Stimulated activated CD4-positive, alpha-beta T cell treated with anti-CD3 and anti-CD28 coated beads, Interleukin-4, amount 100 ng/mL, for 1 hour (primary cell): ENCODE measurements at regions not wholly inside any gene's neighbourhood (a gene's known extent, or its start where the extent isn't known, plus 50 kb on each side); places are given as distances from the start of the nearest gene placed in this dataset.

Source experiments
- DNase-seq: peaks from one replicate; pipeline ENCODE4 v3.0.0-alpha.2; 2020

DNA sequence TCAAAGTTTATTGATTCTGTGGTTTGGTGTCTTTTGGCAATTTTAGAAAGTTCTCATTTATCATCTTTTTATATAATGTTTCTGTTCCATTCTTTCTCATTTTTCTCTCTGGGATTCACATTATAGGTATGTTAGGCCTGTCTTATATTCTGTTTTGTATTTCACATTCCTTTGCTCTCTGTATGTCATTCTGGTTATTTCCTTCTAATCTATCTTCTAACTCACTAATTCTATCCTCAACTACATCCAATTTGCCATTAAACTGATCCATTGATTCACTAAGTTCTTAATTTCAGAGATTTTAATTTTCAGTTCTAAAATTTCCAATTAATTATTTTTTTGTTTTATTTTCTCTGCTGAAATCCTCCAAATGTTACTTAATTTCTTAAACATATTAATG is 234.8 kb downstream of the FOXD2 start:
- DNase-seq = no peak

DNA sequence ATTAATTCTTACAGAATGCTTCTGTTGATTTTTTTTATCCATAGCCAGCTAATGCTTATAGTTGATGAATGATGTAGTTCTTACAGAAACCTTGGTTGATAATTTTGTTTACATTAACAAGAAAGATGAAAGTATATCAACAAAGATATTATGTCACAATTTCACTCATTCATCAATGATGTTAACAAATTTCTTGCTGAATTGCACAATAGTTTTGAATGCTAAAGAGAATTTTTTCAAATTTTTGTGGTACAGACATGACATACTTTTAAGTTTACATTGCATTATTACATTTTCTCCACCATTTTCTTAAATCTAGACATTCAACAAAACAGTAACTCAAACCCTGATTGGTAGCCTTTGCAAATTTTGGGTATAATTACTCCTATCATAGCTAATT is 236.3 kb downstream of the FOXD2 start:
- no peak for DNase-seq

DNA sequence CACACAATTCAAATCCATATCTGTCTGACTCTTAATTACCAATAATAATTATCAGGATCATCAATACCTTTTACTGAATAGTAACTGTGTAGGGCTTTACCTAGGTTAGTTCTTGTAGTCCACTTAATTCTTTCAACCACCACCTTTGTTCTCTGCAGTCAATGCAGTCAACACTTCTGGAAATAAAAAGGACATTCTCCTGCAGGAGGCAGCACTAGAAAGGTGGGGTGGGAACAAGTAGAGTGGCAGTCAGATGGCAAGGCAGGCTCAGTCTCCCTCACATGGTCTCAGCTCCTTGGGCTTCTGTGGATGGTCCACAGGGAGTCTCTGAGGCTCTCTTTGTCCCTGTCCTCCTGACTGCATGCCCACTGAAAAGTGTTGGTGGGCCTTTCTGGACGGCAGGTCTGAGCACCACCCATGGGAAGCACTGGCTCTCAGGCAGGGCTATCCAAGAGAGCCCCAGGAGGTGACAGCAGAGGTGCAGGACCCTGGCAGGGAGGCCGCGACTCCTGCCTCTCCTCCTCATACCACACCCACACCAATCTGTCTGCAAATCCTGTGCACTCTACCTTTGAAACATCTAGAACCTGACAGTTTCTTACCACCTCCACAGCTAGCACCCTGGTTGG is 237.3 kb downstream of the FOXD2 start:
- no peak for DNase-seq

DNA sequence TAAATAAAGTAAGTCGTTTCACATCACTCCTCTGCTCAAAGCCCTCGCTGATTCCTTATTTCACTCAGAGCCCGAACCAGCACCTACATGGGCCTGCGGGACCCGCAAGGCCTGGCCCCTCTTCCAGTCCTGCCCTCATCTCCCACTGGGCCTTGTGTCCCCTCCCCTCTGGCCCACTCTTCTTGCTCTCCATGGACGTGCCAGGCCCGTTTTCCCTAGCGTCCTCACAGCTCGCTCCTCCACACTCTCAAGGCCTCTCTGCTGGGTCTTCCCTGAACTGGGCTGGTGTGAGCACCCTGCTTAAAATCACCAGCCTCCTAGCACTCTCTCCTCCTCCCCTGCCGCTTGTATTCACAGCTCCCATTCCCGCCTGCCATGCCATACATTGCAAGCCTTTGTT is 237.9 kb downstream of the FOXD2 start:
- DNase-seq = no peak

DNA sequence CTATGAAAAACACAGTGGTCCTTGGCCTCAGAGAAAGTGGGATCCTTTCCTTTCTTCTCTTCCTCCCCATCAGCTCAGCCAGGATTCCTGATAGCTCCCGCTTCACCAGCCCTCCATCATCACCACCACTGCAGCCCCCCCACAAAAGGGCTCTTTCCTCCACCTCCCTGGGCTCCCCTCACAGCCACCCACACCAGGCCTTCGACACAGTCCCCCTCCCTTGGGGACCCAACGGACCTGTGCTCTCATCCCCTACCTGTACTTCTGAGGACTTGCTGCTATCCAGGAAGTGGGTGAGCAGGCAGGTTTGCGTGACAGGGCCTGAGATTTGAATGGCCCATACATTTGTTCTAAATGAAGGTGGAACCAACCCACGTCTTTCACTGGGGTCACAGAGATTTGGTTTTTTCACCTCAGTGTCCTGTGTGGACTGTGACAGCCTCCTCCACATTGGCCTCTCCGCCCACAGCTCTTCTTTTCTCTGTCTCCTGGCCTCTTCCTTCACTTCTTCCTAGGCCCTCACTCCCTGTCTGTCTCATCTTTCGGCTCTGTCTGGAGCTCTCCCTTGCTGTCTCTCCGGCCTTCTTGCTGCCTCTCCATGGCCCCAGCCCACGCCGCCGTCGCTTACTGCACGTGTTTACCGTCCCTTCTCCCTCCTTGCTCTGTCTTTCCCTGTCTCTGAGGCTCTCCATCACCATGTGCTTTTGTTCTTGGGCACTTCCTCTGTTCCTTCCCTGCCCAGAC is 238.6 kb downstream of the FOXD2 start:
- DNase-seq = no peak

DNA sequence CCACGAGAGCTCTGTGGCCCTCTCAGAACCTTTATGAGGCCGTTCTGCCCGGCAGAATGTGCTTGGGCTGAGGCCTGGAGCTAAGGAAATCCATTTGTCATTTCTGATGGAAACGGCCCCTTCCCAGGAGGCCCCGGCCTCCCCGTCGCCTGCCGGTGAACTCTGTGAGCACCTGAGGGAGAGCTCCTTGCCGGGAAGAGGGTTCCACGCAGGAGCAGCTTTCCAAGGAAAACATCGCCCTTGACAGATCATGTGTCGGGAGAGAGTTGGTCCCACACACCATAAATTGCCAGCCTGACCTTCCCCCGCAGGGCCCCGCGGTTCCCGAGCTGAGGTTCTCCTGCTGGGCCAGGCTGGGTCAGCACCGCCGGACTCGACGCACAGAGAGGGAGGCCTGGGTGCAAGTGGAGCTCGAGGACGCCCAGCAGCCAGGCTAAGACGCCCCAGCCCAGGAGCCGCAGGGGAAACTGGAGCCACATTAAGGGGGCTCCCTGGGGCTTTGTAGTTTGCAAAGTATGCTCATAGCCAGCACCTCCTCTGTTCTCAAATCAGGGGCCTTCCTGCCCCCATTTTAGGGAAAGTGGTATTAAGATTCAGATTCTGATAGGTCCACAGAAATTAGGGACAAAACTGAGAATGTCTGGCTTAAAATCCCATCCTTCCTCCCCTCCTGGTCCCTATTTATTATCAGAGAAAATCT is 239.5 kb downstream of the FOXD2 start:
- DNase-seq = no peak

DNA sequence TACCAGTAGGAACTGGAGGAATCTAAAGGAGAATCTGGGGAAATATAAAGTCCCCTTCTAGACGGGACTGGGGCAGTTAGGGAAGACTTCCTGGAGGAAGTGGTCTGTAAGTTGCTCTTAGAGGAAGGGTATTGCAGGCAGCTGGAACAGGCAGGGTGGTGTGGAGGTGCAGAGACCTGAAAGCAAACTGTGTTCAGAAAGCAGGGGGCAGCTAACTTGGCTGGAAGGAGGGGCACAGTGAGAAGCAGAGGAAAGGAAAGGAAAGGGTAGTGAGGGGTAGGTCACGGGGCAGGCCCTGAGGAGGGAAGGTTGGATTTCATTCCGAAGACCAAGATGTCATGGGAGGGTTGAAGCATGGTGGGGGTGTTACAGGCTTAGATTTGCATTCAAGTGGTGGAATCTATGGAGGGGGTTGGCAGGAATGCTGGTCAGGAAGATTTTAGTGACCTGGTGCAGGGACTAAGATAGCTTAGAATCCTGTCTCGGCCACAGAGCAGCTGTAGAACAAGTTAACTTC is 240.7 kb downstream of the FOXD2 start:
- no peak for DNase-seq

DNA sequence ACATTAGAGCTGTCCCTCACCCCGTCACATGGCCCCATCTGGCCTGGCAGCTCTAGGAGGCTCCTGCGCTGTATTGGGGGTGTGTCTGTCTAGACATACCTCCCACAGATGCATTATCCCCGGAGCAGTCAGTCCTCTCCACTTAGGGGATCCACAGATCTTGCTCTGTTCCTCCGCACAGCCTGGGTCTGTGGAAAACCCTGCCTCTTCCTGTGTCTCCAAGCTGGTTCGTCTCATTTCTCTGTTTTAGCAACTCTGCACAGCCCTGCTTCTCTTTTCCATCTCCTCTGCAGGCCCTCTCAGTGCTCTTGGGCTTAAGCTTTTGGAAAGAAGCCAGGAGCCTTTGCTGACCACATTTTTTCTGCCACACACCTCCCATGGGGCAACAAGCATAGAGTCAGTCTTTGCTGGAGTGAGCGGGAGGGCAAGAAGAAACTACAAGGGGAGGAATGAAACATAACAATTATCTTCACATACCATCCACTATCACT is 241.5 kb downstream of the FOXD2 start:
- DNase-seq = no peak

DNA sequence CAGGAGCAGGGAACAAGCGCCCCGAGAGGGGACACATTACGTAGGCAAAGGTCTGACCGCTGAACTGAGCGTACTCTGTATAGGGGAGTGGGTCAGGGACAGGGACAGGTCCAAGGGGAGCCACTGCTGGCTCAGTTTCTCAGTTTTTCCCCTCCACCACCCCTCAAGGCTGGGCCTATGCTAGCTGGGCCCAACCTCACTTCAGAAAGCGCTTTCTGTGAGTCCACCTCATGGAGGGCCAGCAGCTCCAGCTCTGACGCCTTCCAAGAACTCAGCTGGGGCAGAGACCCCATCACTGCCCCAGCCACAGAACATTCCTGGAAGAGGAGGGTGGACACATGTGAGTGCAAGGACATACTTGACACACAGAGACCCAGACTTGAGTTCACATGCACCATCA is 242.0 kb downstream of the FOXD2 start:
- no peak for DNase-seq

DNA sequence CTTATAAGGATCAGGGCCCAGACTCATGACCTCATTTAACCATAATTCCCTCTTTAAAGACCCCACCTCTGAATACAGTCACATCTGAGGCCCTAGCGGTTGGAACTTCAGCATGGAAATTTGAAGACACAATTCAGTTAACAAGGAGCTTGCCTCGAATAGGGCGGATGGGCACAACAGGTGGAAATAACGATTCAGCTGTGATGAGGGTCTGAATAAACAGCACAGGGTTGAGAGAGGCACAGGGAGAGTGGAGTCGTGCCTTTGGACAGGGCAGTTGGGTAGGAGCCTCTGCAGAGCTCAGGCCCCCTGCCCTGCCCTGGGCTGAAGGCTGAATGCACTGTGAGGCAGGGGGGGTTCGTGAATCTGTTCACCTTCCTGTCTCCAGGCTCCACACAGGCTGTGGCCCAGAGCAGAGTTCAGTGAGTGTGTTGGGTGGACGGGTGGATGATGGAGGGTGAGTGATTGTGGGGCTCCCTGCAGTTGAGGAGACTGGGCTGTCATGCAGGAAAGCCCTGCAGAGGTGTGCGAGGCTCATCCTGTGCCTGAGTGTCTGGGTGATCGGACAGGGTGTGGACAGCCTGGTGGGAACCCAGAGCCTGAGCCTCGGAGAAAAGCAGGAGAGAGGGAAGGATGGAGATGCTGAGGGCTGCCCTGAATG is 243.1 kb downstream of the FOXD2 start:
- DNase-seq = no peak

DNA sequence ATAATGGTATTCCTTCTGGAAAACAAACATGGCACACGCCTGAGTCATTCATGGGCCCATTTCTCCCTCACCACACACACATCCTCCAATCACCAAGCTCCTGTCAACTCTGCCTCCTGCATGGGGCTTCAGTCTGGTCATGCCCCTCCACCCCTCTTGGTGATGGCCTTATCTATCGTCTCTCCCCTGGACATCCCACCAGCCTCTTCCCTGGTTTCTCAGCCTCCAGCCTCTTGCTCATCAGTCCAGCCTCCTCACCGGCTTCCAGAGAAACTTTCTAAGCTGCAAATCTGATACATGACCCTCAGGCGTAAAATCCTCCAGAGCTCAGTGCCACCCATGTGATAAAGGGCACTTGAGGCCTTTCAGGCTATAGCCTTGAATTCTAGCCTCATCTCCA is 243.9 kb downstream of the FOXD2 start:
- no peak for DNase-seq

DNA sequence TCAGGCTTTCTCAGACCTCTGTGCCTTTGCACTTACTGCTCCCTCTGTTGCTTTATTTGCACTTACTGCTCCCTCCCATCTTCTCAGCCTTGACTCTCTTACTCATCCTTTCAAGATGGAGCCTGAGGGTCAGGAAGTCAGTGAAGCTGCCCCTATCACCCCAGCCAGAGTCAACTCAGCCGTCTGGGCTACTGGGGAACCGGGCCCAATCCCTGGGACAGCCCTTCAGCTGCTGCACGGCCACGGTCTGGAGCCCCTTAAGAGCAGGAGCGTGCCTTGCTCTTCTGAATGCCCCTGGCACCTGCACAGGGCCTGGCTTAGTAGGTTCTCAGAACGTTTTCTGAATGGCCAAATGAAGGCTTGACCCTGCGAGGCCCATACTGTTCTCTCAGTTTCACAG is 244.4 kb downstream of the FOXD2 start:
- DNase-seq = no peak

DNA sequence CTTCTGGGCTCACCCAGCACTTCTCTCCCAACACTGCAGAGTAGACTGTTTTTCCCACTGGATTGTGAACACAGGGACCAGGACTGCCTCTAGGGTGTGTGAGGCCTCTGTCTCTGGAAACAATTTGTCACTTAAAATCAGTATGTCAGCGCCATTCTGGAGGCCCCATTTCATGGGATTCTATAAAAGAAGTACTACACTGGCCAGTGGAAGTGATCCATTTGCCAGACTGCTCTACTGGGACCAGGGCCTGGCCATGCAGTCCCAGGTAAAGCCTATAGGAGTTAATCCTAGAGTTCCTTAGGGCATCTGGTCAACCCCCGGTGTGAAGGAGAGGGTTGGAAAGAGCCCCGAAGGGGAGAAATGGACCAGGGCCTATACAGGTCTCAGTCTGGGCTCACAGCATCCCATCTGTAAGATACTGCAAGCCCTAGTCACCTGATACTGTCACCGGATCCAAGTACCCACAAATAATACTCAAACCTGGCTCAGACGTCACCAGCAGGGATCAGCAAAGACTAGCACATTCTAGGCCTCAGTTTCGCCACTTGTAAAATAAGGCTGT is 245.0 kb downstream of the FOXD2 start:
- no peak for DNase-seq

DNA sequence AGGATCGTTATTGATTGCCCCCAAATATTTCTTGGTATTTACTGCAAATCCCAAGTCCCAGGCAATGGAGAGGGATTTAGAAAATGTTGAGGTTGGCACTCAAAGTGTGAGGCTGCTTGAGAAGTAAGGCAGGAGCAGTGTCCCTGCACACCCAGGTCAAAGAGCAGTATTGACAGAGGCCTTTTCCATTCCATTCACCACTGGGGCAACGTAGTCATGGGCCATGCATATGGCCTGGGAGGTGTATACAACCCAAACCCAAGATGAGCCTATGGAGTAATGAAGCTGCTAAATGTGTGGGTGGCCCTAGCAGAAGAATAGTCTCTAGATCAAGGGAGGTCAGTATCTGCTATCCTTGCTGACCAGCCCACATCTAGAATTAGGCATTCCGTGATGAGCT is 245.6 kb downstream of the FOXD2 start:
- no peak for DNase-seq

DNA sequence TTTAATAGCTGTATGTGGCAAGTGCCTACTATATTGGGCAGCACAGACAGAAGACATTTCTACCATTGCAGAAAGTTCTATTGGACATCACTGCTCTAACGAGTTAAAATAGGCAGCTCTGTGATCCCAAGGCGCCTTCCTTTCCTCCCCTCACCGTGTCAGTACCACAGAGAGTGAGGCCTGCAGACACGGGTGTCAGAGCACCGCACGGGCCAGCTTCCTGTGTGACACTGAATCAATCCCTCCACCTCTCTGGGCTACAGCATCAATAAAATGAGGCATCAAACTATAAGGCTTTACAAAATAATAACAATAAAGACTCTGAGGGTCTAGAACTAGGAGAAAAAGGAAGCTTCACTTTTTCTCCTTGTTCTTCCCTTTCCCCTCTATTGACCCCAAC is 246.7 kb downstream of the FOXD2 start:
- no peak for DNase-seq

DNA sequence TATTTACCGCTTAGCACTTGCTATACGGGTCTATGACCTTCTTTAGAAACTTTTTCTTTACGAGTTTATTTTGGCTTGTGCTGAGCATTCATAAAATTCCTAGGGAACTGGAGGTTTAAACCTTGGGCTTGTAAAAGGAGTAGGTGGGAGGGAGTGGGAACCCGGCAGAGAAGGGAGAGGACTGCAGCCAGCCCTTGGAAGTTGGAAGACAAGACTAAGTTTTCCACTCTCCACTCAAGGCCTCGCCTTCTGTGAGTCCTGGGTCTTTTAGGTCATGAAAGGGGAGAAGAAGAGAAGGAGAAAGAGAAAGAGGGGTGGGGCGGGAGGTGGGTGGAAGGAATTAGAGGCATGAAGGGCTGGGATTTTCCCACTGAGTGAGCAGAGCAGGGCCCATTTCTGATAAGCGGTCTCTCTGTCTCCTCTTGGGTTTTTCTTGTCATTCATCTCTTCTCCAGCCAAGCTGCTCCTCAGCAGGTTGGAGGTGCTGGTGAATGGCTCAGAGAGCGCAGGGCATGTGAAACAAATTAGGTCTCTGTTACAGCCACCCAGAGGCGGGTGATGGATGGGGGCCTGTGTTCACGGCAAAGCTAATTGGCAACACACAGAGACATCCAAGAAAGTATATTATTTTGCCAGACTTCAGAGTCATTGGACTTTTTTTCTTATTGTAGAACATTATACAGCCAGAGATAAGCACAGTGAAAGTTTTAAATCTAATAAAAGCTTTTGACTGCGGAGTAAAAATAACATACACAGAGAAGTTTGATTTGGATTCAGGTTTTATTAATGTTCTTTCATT is 247.3 kb downstream of the FOXD2 start:
- DNase-seq = no peak

DNA sequence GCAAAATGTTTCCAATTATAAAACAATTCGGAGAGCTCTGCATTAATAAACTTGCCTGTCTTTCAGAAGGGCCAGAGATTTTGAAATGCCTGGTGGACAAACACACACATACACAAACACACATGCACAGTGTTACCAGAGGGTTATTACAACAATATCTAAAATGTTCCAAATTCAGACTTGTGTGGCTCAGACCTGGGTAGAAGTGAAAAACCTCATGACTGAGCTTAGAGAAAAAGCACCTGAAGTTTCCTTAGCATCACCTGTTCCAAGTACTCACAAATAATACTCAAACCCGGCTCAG is 247.9 kb downstream of the FOXD2 start:
- DNase-seq = no peak

DNA sequence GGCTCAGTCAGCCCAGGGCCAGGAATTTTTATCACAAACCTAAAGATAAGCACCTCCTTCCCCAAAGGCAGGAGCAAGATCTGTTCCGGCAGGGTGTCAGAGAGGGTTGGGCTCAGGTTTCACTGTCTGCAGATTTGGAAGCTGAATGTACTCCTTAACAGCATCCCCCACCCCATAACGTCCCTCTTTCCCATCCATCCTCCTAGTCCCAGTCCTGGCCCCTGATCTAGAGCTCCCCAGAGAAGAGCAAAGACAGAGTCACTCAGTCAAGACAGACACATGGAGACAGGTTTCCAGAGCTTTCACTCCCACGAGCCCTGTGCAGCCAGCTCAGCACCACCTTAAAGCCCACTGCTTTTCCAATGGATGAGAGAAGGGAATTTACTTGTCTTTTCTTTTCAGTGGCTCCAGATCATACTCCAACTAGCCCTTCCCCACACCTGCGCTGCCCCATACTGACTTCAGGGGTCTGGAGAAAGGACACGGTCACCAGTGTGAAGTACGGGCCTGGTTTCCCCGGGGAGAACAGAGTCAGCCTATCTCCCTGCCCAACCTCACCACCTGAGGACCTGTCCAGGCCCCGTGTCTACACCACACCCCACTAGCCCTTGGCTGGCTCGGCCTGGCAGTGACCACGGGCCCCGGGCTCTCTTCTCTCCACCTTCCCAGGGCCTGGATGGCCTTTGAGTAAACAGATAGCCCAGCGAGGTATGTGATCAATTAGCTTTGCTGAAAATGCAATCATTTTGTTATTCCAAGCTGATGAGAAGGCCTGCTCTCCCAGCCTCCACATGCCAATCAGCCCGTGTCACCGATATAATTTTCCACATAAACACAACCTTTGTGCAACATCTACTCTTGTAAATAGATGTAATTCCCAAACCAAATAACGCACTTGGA is 249.1 kb downstream of the FOXD2 start:
- DNase-seq = no peak

DNA sequence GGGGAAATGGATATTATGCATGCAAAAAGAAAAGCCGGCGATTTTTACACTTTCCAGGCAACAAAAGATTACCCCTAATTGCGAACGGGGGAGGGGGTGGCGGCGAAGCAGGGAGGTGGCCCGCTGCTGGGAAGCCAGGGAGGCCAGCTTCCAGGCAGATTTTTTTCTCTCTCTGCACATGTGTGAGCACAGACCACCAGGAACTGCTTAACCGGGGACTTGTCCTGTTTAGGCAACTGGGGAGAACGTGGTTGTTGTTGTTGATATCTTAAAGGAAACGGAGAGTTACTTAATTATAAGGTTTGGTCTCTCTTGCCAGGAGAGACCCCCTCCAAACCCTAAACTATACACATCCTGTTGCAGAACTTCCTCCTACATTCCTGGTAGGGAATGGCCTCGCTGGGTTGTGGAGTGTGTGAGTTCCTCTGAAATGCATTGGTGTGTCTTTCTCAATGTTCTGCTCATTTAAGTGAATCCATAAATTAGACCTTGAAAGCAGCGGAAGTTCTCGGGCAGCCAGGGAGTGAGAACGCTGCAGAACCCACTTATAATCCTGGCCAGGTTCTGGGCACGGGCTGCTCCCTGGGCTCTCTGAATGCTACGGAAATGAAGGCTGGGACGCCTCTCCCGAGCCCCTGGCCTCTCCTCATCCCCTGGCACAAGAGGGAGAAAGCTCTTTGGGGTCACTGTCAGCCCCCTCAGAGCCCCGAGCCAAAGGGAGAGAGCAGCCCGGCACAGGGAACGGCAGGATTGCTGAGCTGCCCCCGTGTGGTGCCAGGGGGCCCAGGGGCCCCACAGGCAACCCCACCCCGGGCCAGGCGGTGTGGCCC is 250.0 kb downstream of the FOXD2 start:
- no peak for DNase-seq
